GF-D8 (cell line): ENCODE measurements at regions not wholly inside any gene's neighbourhood (a gene's known extent, or its start where the extent isn't known, plus 50 kb on each side); places are given as distances from the start of the nearest gene placed in this dataset.
"Not testable (repeated sequence)": the region's sequence is repeated elsewhere in the genome, so short reads cannot be mapped to it uniquely, and the experiment has no call there.

ENCODE experiments used
- DNase-seq: peaks from one replicate; lab custom pipeline; 2025; lab: John Stamatoyannopoulos, UW

GRCh38 chr12:105457026-105457425, 126.5 kb downstream of the C12orf75 start:
- no peak for DNase-seq

DNA sequence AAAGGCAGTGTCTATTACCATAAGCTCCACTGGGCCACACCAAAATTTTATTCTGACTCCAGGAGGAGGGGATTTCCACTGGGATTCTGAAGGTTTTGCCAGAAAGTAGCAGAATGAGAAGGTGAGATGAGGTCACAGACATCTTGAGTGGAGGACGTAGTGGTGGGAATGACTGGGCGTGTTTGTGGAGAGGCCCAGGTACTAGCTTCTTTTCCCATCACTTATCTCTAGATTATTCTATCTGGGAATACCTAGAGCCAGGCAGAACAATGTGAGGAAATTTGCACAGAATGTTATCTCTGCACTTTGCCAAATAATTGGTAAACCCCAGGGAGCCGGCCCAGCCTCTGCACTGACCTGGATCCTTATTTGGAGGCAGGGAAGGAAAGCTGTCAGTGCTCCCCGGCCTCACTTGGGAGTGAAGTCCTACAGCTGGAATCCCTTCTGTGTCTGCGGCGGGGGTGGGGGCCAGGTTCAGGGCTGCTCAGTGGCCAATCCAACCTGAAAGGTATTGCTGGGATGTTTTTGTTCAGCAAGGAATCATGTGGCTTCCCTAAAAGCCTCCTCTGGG, 129.4 kb downstream of the C12orf75 start:
- no peak for DNase-seq

DNA sequence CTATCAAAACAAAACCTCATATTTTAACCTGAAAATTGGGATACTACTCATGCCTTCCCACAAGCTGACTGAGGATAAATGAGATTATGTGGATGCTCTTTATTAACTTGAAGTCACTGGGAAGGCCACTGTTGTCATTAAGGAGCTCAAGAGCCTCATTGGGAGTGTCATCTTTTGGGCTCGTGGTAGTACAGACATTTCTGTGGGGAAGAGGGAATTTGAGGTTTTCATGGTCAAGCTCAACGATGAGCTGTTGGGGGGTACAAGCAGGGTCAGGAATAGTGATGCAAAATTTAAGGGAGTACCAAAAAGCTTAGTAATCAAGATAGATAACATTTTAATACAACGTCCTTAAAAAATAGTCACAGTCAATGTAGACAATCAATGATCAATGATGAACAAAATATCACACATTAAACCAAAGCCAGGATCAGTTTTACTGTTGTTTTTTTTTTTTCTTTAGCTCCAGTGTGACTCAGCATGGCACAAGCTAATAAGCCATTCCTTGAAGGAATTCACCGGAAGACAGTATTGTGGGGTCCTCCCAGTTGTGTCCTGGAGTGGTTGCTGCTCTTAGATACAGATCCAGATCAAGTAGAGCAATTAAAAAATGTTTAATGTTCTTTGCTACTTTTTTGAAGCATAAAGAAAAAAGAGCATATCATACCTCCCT, 130.9 kb downstream of the C12orf75 start:
- no peak for DNase-seq

DNA sequence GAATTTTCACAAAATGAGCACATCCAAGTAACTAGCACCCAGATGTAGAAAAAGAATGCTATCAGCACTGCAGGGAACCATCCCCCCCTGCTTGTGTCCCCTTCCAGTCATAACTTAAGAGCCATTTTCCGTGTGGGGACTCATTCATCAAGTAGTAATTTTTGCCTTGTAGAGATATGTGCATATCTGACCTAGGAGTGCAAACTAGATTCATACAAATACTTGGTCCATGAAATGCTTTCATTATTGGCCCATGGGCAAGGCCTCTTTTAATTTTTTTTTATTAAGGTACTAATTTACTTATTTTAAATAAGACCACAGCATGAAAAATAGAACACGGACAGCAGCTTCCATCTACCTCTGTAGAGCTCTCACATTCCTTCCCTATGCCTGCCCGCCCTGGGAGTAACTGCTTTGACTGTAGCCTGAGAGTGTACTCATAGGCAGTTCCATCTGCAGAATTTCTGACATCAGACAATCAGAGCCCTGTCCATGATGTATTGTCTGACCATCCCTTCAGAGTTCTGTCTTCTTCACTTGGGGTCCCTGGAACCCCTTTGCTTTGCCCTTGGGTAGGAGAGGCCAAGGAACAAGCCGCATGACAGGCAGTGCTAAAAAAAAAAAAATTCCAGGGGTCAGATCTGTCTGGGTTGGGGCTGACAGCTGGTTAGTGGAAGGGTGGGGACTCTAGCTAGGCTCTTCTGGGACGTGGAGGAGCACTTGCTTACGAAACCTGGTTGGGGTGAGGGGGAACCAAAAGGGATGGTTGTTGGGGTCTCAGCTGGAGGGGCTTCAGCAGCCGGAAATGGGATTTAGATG, 131.7 kb downstream of the C12orf75 start:
- DNase-seq = no peak

DNA sequence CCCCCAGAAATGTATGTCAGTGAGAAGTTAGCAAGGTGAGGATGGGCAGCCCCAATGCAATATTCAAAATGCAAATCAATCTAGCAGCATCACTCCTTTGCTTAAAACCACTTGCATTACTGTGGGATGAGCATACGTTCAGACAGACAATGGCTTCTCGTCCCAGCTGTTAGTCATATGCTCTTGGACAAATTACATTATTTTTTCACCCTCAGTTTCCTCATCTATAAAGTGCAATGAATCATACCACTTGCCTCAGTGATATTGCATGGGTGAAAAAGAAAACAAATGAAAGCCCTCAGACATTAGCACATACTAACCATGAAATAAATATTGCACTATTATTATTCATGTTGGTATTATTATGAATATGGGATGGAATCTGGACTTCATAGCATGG, 132.3 kb downstream of the C12orf75 start:
- DNase-seq = no peak

DNA sequence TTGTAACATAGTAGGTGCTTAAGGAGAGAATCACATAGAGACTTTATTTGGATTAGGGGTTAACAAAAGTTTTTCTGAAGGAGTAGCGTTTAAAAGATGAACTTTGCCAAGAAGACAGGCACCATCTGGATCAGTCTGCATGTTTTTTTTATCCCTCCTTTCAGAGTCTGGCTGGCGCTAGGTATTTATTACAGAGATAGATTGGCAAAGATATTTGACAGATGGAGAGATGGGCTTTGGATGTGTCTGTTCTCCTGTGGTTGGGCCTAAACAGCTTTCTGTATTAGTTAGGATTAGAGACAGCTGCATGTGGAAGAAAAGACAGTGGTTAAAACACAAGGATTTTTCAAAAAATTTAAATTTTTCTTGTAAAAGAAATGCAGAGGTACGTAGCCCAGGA, 133.9 kb downstream of the C12orf75 start:
- DNase-seq = no peak

DNA sequence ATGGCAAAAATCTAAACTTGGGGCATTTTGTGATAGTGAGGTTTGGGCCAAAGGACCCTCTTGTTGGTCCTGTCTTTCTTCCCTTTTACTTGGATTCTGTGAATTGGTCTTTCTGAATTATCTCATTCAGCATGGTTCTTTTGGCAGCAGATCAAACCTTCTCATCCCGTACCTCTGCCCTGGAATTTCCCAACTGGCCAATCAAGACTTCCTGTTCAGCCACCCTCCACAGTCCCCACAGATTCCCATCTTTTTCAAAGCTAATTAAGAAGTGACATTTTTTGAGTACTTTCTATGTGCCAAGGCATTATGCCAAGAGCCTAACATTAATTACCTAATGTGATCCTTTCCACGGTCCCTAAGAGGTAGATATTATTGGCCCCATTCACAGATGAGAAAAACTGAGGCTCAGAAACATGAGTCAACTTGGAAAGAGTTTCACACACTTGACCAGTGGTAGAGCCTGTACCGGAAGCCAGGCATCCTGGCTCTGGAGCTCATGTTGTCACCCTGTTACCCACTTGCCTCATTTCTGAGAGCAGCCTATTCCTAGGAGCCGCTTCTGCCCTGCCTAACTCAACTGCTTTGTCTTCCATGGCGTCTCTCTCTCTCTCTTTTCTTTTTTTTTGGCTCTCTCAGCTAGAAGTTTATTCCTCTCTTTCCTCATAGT, 135.9 kb downstream of the C12orf75 start:
- DNase-seq = no peak

DNA sequence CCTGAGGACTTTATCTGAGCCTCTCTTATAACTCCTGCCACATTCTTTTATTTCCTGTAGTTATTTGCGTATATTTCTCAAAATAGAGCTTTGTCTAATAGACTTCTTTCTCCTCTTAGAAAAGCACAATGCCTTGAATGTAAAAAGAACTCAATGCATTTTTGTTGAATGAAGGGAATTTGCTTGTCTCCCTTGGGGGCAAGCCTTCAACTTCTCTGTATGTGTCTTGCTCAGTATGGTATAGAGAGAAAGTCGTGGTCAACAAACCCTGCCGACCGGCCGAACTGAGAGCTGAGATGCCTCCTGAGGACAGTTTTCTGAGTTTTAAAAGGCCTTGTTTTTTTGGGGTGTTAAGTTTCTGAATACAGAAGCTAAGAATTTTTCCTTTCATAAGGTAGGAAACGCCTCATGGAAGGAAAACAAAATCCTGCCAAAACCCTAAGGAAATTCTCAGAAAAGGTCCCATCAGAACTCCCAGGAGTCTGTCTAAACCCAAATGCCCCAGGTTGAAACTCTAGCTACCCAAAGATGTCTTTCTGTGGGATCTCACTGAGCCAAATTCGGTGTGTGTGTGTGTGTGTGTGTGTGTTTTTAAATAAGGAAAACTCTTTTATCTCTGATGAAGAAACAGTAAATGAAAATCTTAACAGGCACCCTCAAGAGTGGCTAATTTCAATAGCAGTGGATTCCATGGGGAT, 136.6 kb downstream of the C12orf75 start:
- no peak for DNase-seq

GRCh38 chr12:105467710-105468366, 137.3 kb downstream of the C12orf75 start:
- DNase-seq = no peak

GRCh38 chr12:105468464-105468863, 138.0 kb downstream of the C12orf75 start:
- no peak for DNase-seq

DNA sequence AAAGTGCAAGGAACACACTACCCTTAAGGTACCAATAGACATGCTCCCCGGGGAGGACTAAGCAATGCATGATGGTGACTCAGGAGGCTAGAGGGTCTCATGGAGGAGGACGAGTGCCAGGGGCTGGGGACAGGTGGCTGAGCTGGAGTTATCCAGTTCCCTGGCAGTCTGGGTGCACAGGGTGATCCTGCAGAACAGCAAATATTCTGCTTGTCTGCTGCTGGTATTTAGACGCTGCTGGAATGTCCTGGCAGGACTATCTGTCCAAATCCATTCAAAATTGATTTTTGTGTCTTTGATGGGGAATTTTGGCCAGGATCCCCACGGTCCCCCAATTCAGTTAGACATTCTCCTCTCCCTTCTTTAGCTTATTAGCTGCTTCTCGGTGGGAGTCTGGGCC, 138.7 kb downstream of the C12orf75 start:
- DNase-seq = no peak

DNA sequence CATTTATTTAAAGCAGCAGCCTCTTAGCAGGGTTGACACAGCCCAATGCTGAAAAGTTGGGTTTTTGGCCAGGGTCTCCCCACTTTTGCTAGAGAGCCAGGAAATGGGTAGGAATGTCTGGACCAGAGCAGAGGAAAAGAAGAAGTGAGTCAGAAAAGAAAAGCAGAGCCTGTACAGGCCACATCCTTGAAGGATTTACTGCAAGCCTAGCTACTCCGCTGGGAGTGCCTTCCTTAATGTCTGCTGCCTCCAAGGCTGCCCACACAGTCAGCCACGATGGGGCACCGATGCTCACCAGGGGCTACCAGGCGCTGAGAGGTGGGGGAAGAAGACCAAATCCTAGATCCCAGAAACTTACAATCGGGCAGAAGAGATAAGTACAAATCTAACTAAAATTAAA, 139.2 kb downstream of the C12orf75 start:
- no peak for DNase-seq

- DNase-seq = no peak
These were observed 139.6 kb downstream of the C12orf75 start for GRCh38 chr12:105470102-105470501.

- DNase-seq = no peak
These were observed 140.1 kb downstream of the C12orf75 start for GRCh38 chr12:105470601-105471000.

DNA sequence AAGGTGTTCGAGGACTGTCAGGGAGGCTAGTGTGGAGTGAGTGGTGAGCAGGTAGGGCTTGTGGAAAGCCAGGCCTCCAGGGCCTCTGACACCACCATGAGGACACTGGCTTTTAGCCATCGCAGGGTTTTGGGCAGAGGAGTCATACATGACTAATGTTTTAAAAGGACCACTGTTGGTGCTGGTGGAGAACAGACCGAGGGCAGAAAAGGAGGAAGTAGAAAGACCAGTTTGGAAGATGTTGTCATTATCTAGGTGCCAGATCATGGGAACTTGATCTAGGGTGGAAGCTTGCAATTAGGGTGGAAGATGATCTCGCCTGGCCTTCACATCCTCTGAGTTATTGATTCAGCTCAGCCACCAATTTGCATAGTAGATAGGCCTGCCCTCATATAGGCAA, 144.2 kb downstream of the C12orf75 start:
- no peak for DNase-seq

DNA sequence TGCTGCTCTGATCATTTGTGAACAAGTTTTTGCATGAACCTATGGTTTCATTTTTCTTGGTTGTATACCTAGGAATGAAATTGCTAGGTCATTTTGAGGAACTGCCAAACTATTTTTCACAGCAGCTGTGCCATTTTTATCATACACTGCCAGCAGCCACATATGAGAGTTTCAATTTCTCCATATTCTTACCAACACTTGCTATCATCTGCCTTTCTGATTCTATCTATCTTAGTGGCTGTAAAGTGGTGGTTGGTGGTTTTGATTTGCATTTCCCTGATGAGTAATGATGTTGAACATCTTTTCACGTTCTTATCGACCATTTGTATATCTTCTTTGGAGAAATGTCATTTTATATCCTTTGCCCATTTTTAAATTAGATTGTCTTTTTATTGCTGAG, 146.1 kb downstream of the C12orf75 start:
- no peak for DNase-seq

GRCh38 chr12:105477873-105478272, 147.4 kb downstream of the C12orf75 start:
- DNase-seq = no peak

- not testable (repeated sequence) for DNase-seq
These were observed 148.3 kb downstream of the C12orf75 start for GRCh38 chr12:105478788-105479187.

GRCh38 chr12:105479710-105480109, 149.2 kb downstream of the C12orf75 start:
- DNase-seq = no peak

DNA sequence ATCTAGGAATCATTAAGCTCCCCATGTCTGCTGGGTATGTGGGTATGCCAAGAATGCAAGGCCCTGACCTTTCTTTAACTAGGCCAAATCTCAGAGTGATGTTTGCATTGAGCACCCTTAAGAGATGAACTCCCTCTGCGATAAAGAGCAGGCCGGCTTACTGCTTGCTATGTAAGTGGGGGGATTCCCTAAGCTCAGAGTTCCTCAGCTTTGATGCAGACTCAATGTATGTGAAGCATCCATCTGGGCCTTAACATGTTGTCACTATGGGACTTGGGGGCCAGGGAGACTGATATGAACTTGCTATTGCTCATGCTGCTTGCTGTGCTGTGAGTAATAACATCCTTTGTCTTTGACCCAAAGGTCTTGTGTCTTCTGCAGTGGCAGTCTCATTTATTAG, 149.7 kb downstream of the C12orf75 start:
- DNase-seq = no peak
